HG03066 (cell line): ENCODE measurements at regions not wholly inside any gene's neighbourhood (a gene's known extent, or its start where the extent isn't known, plus 50 kb on each side); places are given as distances from the start of the nearest gene placed in this dataset.
"Not testable (repeated sequence)": the region's sequence is repeated elsewhere in the genome, so short reads cannot be mapped to it uniquely, and the experiment has no call there.

Experiments
- ATAC-seq: cut with Tn5 transposase; IDR thresholded peaks from one replicate; pipeline ENCODE4 v1.9.1; 2021; ENCODE audit warnings: low read depth; ENCODE audit not compliant: unreplicated experiment

DNA sequence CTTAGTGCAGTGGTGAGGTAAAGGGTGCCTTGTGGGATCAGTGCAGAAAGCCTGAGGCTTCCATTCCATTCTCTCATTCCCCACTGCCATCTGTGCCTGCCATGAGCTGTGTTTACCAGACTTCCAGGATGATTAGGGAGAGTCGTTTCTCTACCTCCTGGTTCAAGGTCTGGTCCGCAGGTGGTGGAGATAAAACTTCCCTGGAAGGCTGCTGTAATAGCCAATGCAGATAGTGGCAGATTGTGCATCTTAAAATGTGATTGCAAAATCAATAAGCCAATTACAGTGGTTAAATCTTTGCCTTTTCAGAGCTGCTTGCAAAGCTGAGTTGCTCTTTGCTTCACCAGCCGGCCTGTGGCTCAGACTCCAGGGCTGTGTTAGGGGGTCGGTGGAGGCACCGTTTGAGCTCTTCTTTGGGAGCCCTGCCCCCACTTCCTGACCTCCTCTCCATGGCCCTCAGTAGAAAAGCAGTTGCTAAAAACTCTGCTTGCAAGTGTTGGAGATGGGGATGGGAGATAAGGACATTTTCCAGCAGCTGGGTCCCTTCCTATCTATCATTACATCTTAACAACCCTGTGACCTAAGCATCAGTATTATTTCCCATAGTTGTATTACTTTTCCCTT, 95.2 kb upstream of the HS6ST1 start:
- no peak for ATAC-seq

DNA sequence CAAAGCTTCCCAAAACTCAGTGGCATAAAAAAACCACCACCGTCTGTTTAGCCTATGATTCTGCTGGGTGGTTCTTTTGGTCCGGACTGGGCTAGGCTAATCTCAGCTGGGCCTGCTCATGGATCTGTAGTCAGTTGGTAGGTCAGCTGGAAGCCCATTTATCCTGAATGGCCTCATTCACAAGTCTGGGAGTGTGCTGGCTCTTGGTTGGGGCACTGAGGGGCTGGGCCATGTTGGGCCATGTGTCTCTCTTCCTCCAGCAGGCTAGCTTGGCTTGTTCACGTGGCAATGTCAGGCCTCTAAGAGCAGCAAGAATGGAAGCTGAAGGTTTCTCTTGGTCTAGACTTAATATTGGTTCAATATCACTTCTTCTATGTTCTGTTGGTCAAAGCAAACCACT, 95.7 kb upstream of the HS6ST1 start:
- ATAC-seq, result no peak

DNA sequence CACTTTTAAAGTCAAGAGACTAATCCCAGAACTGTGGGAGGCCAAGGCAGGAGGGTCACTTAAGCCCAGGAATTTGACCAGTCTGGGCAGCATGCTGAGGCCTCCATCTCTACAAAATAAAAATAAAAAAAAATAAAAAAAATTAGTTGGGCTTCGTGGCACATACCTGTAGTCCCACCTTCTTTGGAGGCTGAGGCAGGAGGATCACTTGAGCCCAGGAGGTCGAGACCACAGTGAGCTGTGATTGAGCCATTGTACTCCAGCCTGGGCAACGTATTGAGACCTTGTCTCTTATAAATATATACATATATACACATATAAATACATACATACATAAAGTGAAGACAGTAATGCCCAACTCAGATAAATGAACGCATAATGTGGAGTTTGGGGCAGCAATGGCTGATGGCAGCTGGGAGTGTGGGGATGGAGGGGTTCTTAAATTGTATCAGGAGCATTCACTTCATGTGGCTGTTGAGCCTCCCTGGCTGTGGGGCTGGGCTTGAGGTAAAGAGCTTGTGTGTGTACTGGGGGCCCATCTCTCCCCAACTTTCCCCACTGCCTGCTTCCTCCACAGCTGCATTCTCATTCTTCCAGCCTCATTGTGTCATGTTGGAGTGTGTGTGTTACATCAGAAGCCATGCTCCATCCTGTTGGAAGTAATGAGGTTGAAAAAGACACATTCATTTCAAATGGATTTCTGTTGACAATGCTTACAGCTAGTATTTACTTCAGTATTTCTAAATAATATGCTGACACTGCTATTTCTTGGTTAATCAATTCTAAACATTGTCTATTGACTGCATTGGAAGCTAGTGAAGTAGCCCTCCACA, 96.5 kb upstream of the HS6ST1 start:
- no peak for ATAC-seq

DNA sequence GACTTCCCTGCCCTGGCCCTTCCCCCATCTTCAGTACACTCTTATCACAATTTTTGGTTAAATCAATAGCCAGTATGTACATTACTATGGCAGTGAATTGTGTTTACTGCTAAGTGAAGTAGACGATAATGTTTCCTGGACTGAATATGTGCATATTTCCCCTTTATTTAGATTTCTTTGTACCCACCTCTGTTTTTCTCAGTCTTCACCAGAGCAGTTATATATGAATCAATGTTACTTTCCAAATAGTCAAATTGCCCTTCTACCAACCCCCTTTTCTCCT, 97.1 kb upstream of the HS6ST1 start:
- ATAC-seq, result no peak

DNA sequence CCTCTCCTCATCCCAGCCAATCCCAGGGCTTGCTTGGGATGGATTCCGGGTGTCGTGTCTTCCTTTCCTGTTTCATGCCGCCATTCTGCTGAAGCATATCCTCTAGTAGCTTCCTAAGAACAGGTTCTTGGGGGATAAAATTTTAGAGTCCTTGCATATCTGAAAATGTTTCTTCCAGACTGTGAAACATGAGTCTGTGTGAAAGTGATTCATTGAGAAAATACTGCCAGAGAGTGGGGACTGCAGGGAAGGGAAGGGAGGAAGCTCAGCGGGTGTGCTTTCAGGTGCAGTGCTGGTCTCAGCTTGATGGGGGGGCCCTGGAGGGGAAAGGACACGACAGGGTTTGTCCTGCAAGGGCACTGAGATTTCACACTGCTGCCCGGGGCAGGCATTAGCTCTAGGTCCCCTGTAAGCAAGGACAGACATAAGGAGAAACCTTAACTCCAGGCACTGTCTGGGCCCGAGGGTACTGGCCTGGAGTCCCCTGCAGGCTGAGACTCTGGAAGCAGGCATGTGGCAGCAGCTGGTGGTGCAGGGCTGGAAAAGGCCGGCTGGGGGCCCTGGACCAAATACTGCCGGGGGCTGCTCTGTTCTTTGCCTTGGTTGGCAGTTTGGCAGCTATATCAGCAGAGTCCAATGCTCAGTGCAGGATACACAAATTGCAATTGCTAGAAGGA, 97.6 kb upstream of the HS6ST1 start:
- ATAC-seq, result no peak

DNA sequence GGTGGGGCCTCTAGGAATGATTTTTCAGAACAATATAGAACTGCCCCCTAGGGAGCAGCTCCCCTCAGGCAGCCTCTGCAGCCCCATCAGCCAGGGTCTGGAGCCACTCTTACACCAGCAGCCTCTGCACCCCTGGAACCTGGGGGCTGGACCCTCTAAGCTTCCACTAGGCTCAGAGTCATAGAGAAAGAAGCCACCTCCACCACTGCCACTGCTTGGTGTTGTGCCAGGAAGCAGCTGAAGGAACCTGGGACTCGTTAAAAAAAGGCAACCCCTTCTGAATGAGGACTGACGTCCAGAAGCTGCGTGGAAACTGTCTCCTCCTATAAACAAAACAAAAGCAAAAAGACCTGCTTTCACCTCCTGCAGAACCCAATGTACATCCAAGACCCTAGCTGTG, 98.1 kb upstream of the HS6ST1 start:
- ATAC-seq, result no peak

DNA sequence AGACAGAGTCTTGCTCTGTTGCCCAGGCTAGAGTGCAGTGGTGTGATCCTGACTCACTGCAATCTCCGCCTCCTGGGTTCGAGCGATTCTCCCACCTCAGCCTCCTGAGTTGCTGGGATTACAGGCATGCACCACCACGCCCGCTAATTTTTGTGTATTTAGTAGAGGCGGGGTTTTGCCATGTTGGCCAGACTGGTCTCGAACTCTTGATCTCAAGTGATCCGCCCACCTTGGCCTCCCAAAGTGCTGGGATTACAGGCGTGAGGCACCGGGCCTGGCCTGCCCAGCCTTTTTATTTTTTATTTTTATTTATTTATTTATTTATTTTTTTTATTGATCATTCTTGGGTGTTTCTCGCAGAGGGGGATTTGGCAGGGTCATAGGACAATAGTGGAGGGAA, 98.6 kb upstream of the HS6ST1 start:
- ATAC-seq, result not testable (repeated sequence)

DNA sequence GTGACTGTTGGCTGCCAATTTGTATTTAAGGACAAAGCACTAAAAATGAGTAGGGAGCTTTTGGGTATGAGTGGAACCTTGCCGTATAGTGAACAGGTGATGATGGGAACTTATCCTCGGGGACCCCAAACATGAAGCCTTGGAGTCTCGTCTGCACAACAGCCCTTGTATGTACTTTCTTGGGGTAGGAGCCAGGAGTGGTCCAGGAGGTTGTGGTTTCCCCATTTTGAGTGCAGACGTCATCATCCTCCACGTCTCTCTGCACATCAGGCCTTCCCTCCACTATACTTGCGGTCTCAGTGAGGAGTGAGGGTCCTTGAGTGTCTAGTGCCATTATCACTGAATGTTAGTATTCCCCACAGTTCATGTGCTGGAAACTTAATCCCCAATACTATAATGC, 101.5 kb upstream of the HS6ST1 start:
- no peak for ATAC-seq

DNA sequence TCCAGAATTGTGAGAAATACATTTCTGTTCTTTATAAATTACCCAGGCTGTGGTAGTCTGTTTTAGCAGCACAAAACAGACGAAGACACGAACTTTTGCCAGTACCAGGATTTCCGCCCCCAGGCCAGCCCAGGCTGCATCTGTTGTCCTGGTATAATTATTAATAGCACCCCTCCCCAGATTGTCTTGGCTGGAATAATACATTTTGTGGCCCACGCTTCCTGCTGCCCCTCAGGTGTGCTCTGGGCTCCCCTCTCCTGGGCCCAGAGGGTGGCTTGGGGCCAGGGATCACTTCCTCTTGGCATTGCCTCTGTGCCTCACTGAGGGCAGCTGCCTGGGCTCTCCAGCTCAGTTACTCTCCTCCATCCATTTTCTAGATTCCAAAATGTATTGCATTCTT, 102.1 kb upstream of the HS6ST1 start:
- no peak for ATAC-seq

DNA sequence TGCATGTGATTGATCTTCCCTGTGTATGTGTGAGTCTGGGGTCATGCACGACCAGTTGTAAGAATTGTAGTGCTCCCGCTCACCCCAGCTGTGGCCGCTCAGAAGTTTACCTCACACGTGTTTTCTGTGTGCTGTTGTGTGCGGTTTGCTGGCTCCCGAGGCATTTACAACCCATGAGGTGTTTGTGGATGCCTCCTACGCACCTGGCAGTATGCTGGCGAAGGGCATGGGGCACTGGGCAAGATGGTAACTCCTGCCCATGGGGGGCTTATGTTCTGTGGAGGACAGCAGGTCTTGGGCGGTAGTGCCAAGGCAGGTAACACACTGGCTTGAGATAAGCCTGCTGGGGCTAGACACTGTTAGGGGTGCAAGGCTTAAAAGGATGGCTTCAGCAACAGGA, 102.6 kb upstream of the HS6ST1 start:
- no peak for ATAC-seq

DNA sequence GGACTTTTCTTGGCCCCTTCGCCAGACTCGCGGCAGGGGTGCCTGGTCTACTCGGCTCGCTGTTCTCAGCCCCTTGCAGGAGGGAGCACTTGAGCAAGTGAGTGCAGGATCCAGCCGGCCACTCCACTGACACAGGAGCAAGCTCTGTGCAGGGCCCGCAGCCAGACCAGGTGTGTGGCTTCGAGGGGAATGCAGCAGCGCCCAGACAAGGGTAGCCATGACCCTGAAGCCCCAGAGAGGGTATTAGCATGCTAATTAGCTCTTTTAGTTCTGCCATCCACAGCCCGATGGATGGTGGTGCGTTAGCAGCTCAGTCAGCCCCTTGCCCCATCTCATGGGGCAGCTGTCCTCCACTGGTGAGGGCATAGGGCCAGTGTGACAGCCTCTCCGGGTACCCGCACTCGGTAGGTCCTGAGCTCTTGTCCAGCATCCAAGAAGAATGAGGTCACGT, 103.2 kb upstream of the HS6ST1 start:
- ATAC-seq, result no peak

DNA sequence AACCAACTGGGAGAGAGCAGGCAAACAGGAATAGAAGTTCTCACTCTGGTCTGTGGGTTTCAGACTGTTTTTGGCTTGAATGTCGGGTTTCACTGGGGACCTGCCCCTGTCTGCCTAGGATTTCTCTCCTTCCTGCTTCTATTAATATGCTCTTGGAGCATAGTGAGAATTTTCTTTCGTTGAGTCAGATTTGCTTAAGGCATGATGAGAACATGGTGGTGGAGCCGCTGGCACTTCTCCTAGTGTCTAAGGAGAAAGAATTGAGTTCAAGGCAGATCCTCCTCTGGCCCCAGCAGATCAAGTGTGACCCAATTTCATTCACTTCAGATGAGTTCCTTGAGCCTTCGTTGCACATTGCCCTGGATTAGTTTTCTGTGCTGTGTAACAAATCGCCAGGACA, 103.9 kb upstream of the HS6ST1 start:
- no peak for ATAC-seq

DNA sequence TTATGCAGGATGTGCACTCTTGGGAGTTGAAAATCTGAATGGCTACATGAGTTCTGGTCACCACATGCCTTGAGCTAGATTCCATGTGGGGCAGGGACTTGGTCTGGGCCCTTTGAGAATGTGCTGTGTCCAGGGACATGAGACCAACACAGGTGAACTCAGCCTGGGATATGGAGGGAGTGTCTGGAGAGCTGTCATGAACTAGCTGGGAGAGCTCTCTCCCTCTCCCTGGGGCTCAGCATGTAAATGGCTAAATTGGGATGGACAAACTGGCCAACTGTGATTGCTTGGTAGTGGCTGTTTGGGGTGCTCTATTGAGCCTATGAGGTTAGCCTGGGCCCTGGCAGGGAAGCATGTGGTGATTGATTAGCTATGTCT, 105.1 kb upstream of the HS6ST1 start:
- no peak for ATAC-seq

DNA sequence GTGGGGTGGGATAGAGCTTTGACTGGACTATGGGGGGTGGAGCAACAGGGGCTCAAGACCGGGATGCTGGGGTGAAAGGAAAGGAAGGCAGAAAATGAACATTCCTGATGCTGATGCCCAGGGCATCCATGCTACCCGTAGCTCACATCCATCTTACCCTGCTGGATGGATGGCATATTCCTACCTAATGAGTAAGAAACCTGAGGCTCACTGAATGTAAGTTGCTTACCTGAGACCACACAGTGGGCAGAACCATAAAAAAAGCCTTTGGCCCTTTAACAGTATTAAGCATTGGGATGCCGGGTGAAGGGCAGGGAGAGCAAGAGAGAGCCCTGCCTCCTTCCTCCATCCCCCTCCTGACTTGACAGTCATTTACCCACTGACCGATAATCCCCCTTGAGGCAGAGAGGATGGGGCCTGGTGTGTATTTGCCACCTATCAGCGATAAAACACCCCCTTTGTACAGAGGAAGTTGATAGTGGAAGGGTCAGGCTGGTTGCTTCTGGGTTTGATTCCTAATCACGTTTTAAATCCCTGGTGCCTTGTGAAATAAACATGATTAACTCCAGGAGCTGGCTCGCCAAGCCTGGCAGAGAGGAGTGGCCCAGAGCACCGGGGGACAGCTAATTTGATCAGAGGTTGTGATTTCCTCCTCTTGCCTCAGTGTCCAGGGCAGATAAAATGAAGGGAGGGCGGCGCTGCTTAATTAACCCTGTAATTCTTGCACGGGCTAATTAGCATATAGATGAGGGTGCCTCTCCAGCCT, 105.9 kb upstream of the HS6ST1 start:
- no peak for ATAC-seq

DNA sequence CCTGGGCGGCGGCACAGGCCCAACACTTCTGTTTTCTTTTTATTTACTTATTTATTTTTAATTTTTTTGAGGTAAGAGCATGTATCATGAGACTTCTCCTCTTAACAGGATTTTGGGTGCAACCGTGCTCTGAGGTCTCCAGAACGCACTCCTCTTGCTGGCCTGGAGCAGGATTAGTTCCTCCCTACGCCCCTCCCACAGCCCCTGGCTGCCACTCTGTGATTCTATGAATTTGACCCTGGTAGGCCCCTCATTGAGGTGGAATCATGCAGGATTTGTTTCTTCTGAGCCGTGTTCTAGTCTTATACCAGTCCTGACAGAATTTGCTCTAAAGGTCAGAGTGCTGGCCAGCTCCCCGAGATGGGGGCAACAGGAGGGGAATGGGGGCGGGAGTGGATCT, 106.5 kb upstream of the HS6ST1 start:
- ATAC-seq, result no peak

DNA sequence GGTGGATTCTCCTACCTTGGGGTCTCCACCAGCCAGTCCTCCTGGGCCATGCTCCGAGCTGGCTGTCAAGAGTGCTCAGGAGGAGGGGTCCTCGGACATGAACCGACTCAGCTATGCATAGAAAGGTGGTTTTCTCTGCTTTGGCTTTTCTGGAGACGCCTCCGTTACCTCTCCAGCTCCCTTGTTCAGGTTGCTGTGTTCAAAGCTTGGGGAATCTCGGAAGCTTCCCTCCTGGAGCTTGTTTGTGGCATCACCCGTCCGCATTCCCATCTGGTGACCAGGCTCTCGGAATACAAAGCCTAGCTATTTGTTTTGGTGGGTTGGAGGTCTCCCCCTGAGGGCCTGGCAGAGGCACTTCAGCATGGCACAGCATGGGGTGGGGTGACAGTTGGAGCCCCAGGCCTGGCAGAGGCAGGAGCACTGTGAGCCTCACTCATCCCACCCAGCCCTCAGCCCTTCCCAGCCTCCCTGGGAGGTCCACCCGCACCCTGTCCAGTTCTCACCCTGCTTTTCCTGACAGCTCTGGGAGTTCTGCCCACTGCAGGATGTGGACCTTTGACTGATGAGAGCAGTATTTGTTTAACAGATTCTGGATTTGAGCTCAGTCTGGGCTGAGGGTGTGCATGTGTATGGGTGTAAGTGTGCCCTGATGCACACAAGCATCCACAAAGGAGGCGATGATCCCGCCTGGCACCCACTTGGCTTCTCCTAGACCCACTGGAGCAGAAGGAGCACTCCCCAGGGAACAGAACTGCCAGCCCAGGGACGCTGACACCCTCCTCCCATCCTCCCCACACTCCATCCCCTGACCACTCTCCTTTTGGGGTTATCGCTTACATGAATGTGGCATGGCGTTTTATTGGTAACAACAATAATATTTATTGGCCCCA, 107.3 kb upstream of the HS6ST1 start:
- ATAC-seq, result no peak

DNA sequence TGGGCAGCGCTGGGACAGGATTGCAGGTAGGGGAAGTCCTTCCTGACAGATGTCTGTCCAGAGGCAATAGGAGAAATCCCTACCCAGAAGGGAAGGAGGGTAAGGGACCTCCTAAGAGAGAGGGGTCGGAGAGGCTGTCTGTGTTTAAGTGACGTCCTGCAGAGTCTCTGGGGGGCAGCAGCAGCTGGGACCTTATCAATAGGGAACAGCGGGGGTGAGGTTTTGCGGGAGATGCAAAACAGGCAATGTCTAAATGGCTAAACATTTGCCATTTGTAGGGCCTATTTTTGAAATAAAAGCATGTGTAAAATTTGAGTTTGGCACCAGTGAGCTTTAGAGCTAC, 108.7 kb upstream of the HS6ST1 start:
- ATAC-seq, result no peak

DNA sequence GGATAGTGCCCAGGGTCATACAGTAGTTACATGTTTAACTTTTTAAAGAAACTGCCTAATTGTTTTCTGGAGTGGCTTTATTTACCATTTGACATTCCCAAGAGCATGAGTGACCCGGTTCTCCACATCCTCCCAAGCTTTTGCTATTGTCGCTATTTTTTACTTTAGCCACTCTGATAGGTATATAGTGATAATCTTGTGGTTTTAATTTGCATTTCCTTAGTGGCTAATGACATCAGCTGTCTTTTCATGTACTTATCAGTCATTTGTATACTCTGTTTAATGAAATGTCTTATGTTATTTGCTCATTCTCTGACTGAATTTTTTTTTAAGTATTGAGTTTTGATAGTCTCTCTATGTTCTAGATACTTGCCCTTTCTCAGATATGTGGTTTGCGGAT, 109.7 kb upstream of the HS6ST1 start:
- ATAC-seq, result no peak

DNA sequence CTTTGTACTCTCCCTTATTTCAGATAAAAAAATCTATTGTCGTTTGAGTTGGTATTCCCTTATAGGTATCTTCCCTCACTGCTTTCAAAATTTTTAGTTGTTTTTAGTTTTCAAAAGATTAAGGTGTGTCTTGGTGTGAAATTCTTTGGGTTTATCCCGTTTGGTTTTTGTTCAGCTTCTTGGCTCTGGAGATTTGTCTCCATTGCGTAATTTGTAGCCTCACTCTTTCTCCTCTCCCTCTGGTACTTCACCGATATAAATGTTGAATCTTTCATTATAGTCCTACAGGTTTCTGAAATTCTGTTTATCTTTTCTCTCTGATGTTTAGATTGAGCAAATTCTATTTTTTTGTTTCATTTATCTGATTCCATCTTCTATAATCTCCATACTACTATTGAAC, 113.8 kb upstream of the HS6ST1 start:
- ATAC-seq, result no peak

DNA sequence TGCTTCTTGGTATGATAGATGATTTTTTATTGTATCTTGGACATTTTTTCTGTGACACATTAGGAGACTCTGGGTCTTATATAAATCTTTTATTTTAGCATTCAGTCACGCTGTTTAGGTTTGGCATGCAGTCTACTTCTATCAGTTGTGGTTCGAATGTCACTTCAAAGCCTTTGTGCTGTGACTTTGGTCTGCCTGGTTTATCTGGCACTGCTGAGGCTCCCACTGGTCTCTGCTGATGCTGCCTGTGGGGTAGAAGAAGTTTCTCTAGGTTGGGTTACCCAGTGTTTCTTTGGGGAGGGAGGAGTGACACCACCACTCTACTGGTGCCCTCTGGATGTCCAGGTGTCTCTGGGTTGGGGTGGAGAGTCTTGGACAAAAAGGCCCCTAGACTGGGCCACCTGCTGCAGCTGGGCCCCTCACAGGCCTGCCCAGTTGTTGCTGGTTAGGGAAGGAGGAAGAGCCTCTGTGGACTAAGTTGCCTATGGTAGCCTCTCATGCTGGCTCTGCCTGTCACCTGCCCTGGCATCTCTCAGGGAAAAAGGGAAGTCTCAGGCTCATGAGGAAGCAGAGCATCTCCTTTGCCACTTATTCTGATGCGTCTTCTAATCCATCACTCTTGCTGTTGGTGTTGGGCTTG, 115.4 kb upstream of the HS6ST1 start:
- no peak for ATAC-seq
